ENCODE measurements at regions not wholly inside any gene's neighbourhood (a gene's known extent, or its start where the extent isn't known, plus 50 kb on each side); places are given as distances from the start of the nearest gene placed in this dataset.

DNA sequence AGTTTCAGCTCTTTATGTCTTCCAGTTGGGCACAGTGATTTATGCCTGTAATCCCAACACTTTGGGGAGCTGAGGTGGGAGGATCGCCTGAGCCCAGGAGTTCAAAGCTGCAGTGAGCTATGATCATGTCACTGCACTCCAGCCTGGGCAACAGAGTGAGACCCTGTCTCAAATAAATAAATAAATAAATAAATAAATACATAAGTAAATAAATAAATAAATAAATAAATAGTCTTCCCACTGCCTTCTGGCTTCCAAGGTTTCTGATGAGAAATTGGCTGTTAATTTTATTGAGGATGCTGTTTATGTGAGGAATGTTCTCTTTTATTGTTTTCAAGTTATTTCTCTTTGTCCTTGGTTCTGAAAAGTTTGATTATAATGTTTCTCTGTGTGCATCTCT is 1507.6 kb upstream of the GOT2 start:
- H3K79me2 ChIP-seq (replicated peaks; ENCODE audit: insufficient read depth), result no peaks in the 10 kb centered on the region
- no peaks in the 10 kb centered on the region for H3K36me3 ChIP-seq (ENCODE audit: insufficient read depth)

More for the DNA sequence above, 1507.6 kb upstream of the GOT2 start:
- no peak overlapping the region for H3K4me3 Mint-ChIP-seq
- no peaks in the 10 kb centered on the region for H3K4me1 Mint-ChIP-seq
- TF ChIP-seq ZNF331 (CRISPR knock-in tag; IDR thresholded peaks at IDR 0.05; ENCODE audit: low read depth) (no peak), EZH2phosphoT487 (IDR thresholded peaks at IDR 0.05; ENCODE audit: unreplicated experiment) (no peak), POLR2AphosphoS5 (IDR thresholded peaks at IDR 0.05; ENCODE audit: low read depth) (no peak), NANOG (IDR thresholded peaks at IDR 0.05; ENCODE audit: borderline replicate concordance) (no peak), CREB1 (CRISPR knock-in tag; IDR thresholded peaks at IDR 0.05; ENCODE audit: low read depth) (no peak), JUNB (IDR thresholded peaks at IDR 0.05; ENCODE audit: unreplicated experiment) (no peak), STAT1 (IDR thresholded peaks at IDR 0.05; ENCODE audit: unreplicated experiment) (no peak), EZH2 (IDR thresholded peaks at IDR 0.05; ENCODE audit: low read depth, unreplicated experiment) (no peak), ZNF114 (CRISPR knock-in tag; IDR thresholded peaks at IDR 0.05) (no peak)
- TF ChIP-seq, protein P1, sequence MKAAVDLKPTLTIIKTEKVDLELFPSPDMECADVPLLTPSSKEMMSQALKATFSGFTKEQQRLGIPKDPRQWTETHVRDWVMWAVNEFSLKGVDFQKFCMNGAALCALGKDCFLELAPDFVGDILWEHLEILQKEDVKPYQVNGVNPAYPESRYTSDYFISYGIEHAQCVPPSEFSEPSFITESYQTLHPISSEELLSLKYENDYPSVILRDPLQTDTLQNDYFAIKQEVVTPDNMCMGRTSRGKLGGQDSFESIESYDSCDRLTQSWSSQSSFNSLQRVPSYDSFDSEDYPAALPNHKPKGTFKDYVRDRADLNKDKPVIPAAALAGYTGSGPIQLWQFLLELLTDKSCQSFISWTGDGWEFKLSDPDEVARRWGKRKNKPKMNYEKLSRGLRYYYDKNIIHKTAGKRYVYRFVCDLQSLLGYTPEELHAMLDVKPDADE (IDR thresholded peaks at IDR 0.05), result no peak
- TF ChIP-seq, protein P2, sequence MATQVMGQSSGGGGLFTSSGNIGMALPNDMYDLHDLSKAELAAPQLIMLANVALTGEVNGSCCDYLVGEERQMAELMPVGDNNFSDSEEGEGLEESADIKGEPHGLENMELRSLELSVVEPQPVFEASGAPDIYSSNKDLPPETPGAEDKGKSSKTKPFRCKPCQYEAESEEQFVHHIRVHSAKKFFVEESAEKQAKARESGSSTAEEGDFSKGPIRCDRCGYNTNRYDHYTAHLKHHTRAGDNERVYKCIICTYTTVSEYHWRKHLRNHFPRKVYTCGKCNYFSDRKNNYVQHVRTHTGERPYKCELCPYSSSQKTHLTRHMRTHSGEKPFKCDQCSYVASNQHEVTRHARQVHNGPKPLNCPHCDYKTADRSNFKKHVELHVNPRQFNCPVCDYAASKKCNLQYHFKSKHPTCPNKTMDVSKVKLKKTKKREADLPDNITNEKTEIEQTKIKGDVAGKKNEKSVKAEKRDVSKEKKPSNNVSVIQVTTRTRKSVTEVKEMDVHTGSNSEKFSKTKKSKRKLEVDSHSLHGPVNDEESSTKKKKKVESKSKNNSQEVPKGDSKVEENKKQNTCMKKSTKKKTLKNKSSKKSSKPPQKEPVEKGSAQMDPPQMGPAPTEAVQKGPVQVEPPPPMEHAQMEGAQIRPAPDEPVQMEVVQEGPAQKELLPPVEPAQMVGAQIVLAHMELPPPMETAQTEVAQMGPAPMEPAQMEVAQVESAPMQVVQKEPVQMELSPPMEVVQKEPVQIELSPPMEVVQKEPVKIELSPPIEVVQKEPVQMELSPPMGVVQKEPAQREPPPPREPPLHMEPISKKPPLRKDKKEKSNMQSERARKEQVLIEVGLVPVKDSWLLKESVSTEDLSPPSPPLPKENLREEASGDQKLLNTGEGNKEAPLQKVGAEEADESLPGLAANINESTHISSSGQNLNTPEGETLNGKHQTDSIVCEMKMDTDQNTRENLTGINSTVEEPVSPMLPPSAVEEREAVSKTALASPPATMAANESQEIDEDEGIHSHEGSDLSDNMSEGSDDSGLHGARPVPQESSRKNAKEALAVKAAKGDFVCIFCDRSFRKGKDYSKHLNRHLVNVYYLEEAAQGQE (IDR thresholded peaks at IDR 0.05; ENCODE audit: unreplicated experiment), result no peak
- TF ChIP-seq, protein P3, sequence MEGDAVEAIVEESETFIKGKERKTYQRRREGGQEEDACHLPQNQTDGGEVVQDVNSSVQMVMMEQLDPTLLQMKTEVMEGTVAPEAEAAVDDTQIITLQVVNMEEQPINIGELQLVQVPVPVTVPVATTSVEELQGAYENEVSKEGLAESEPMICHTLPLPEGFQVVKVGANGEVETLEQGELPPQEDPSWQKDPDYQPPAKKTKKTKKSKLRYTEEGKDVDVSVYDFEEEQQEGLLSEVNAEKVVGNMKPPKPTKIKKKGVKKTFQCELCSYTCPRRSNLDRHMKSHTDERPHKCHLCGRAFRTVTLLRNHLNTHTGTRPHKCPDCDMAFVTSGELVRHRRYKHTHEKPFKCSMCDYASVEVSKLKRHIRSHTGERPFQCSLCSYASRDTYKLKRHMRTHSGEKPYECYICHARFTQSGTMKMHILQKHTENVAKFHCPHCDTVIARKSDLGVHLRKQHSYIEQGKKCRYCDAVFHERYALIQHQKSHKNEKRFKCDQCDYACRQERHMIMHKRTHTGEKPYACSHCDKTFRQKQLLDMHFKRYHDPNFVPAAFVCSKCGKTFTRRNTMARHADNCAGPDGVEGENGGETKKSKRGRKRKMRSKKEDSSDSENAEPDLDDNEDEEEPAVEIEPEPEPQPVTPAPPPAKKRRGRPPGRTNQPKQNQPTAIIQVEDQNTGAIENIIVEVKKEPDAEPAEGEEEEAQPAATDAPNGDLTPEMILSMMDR (conservative IDR thresholded peaks at IDR 0.05; ENCODE audit: low read depth in 2 of 2), result no peak
- TF ChIP-seq, protein P4, sequence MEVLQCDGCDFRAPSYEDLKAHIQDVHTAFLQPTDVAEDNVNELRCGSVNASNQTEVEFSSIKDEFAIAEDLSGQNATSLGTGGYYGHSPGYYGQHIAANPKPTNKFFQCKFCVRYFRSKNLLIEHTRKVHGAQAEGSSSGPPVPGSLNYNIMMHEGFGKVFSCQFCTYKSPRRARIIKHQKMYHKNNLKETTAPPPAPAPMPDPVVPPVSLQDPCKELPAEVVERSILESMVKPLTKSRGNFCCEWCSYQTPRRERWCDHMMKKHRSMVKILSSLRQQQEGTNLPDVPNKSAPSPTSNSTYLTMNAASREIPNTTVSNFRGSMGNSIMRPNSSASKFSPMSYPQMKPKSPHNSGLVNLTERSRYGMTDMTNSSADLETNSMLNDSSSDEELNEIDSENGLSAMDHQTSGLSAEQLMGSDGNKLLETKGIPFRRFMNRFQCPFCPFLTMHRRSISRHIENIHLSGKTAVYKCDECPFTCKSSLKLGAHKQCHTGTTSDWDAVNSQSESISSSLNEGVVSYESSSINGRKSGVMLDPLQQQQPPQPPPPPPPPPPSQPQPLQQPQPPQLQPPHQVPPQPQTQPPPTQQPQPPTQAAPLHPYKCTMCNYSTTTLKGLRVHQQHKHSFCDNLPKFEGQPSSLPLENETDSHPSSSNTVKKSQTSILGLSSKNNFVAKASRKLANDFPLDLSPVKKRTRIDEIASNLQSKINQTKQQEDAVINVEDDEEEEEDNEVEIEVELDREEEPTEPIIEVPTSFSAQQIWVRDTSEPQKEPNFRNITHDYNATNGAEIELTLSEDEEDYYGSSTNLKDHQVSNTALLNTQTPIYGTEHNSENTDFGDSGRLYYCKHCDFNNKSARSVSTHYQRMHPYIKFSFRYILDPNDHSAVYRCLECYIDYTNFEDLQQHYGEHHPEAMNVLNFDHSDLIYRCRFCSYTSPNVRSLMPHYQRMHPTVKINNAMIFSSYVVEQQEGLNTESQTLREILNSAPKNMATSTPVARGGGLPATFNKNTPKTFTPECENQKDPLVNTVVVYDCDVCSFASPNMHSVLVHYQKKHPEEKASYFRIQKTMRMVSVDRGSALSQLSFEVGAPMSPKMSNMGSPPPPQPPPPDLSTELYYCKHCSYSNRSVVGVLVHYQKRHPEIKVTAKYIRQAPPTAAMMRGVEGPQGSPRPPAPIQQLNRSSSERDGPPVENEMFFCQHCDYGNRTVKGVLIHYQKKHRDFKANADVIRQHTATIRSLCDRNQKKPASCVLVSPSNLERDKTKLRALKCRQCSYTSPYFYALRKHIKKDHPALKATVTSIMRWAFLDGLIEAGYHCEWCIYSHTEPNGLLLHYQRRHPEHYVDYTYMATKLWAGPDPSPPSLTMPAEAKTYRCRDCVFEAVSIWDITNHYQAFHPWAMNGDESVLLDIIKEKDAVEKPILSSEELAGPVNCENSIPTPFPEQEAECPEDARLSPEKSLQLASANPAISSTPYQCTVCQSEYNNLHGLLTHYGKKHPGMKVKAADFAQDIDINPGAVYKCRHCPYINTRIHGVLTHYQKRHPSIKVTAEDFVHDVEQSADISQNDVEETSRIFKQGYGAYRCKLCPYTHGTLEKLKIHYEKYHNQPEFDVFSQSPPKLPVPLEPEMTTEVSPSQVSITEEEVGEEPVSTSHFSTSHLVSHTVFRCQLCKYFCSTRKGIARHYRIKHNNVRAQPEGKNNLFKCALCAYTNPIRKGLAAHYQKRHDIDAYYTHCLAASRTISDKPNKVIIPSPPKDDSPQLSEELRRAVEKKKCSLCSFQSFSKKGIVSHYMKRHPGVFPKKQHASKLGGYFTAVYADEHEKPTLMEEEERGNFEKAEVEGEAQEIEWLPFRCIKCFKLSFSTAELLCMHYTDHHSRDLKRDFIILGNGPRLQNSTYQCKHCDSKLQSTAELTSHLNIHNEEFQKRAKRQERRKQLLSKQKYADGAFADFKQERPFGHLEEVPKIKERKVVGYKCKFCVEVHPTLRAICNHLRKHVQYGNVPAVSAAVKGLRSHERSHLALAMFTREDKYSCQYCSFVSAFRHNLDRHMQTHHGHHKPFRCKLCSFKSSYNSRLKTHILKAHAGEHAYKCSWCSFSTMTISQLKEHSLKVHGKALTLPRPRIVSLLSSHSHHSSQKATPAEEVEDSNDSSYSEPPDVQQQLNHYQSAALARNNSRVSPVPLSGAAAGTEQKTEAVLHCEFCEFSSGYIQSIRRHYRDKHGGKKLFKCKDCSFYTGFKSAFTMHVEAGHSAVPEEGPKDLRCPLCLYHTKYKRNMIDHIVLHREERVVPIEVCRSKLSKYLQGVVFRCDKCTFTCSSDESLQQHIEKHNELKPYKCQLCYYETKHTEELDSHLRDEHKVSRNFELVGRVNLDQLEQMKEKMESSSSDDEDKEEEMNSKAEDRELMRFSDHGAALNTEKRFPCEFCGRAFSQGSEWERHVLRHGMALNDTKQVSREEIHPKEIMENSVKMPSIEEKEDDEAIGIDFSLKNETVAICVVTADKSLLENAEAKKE (CRISPR knock-in tag; IDR thresholded peaks at IDR 0.05), result no peak
- H3K27ac Mint-ChIP-seq, result no peak overlapping the region
- no peak overlapping the region for H2AFZ ChIP-seq
- no peak for DNase-seq (ENCODE audit: low spot score)
- no peaks in the 10 kb centered on the region for H3K9me2 ChIP-seq (ENCODE audit: insufficient read depth)
- no peaks in the 10 kb centered on the region for H3K9me3 Mint-ChIP-seq
- no peaks in the 10 kb centered on the region for H3K4me1 ChIP-seq (ENCODE audit: insufficient read depth)
- H3K27me3 Mint-ChIP-seq (ENCODE audit: insufficient read depth, low read depth, poor library complexity), result no peaks in the 10 kb centered on the region
- H3F3A ChIP-seq (replicated peaks; ENCODE audit: low read depth), result no peaks in the 10 kb centered on the region
- no peak overlapping the region for H3K27ac ChIP-seq (ENCODE audit: low read depth)
- no peak for ATAC-seq
- H3K36me3 Mint-ChIP-seq (ENCODE audit: low read depth), result no peaks in the 10 kb centered on the region; the same call in 2 of the 3 replicates
- H3K27me3 ChIP-seq (ENCODE audit: insufficient read depth), result no peaks in the 10 kb centered on the region
- H3K4me2 ChIP-seq, result no peak overlapping the region
- no peak overlapping the region for H3K4me3 ChIP-seq
- no peaks in the 10 kb centered on the region for H4K20me1 ChIP-seq (replicated peaks; ENCODE audit: insufficient read depth)
